HCT116 (cell line): ENCODE measurements at regions not wholly inside any gene's neighbourhood (a gene's known extent, or its start where the extent isn't known, plus 50 kb on each side); places are given as distances from the start of the nearest gene placed in this dataset.

Experiments
- ATAC-seq: fragments of 200-7000 bp; cut with Tn5 transposase; 2 replicates; pipeline ENCODE4 v1.9.1; 2020; ENCODE audit warnings: mild to moderate bottlenecking, moderate library complexity
- BruUV-seq: library from RNA; stranded (reverse); fragments of 400-500 nt; replicated peaks from 2 replicates; lab custom pipeline; 2021; lab: Mats Ljungman, UMichigan
- CTCF ChIA-PET: fragments of 300-600 bp; sonication (Branson Sonifier 250); formaldehyde crosslinking; loops from one replicate; lab custom pipeline; 2021; ENCODE audit warnings: antibody characterized with exemption; lab: Charles Lee
- POLR2A ChIA-PET: fragments of 300-600, 350-600 bp; sonication (Branson Sonifier 250); formaldehyde crosslinking; loops from one replicate; lab custom pipeline; 2021; ENCODE audit warnings: antibody characterized with exemption; lab: Charles Lee
- RAD21 ChIA-PET, 2 experiments: fragments of 300-600 bp; sonication (Branson Sonifier 250); formaldehyde crosslinking; loops; one replicate each; lab custom pipeline; 2023; ENCODE audit warnings: low total read pairs in 2 of 2; ENCODE audit not compliant: uncharacterized antibody in 2 of 2, unreplicated experiment in 2 of 2, low non-redundant PET in 1 of 2; lab: Charles Lee
- DNase-seq: peaks from one replicate; pipeline ENCODE4 v3.0.0-alpha.2; 2010; ENCODE audit warnings: low read depth, low spot score
- H2AFZ ChIP-seq: fragments of 200-600 bp; shearing (Covaris generic), sonication (generic); 2 replicates; pipeline ENCODE4 v1.6.1; 2017; ENCODE audit warnings: low read depth, mixed run types, mixed read lengths, antibody characterized with exemption, low read length; ENCODE audit not compliant: poor library complexity, severe bottlenecking
- H3K27ac ChIP-seq: 2 replicates; pipeline ENCODE4 v1.5.1; 2012; ENCODE audit warnings: low read depth, low read length
- H3K27me3 ChIP-seq: fragments of 200-600 bp; sonication (generic); 2 replicates; pipeline ENCODE4 v1.6.1; 2016; ENCODE audit warnings: mixed run types, low read length, mixed read lengths; ENCODE audit not compliant: insufficient read depth
- H3K36me3 ChIP-seq, 2 experiments: fragments of 200-500 bp in 1 of 2; fragments of 200-600 bp in 1 of 2; sonication (Bioruptor generic) in 1 of 2; sonication (generic) in 1 of 2; 2 replicates each; pipeline versions ENCODE4 v1.5.1 to v1.6.1; 2014 to 2016; ENCODE audit warnings: low read length in 2 of 2, inconsistent platforms in 1 of 2, mixed read lengths in 1 of 2, mixed run types in 1 of 2; ENCODE audit not compliant: insufficient read depth in 2 of 2, control insufficient read depth in 1 of 2
- H3K4me1 ChIP-seq, 2 experiments: fragments of 200-600 bp in 1 of 2; sonication (generic) in 1 of 2; 2 replicates each; pipeline versions ENCODE4 v1.5.1 to v1.6.1; 2012 to 2017; ENCODE audit warnings: low read length in 2 of 2, inconsistent platforms in 1 of 2, mild to moderate bottlenecking in 1 of 2, mixed read lengths in 1 of 2, mixed run types in 1 of 2, moderate library complexity in 1 of 2; ENCODE audit not compliant: insufficient read depth in 2 of 2, control insufficient read depth in 1 of 2
- H3K4me2 ChIP-seq: fragments of 200-600 bp; sonication (generic); 2 replicates; pipeline ENCODE4 v1.6.1; 2017; ENCODE audit warnings: mixed run types, low read length, mixed read lengths
- H3K4me3 ChIP-seq, 2 experiments: fragments of 200-600 bp in 1 of 2; sonication (generic) in 1 of 2; replicated peaks in 1 of 2; 2 replicates each; pipeline ENCODE4 v1.5.1; 2011 to 2016; ENCODE audit warnings: low read length in 2 of 2, control low read depth in 1 of 2, low read depth in 1 of 2, mild to moderate bottlenecking in 1 of 2, mixed read lengths in 1 of 2, mixed run types in 1 of 2
- H3K79me2 ChIP-seq: fragments of 200-600 bp; sonication (generic); 2 replicates; pipeline ENCODE4 v1.6.1; 2017; ENCODE audit warnings: mild to moderate bottlenecking, mixed run types, low read length, moderate library complexity, mixed read lengths; ENCODE audit not compliant: insufficient read depth
- H3K9ac ChIP-seq: fragments of 200-600 bp; sonication (generic); 2 replicates; pipeline ENCODE4 v1.6.1; 2016; ENCODE audit warnings: low read length, mixed read lengths
- H3K9me2 ChIP-seq: fragments of 200-600 bp; sonication (generic), shearing (Covaris generic); 2 replicates; pipeline ENCODE4 v1.6.1; 2017; ENCODE audit warnings: mixed run types, mild to moderate bottlenecking, moderate library complexity; ENCODE audit not compliant: insufficient read depth
- H3K9me3 ChIP-seq, 2 experiments: fragments of 200-500 bp in 1 of 2; fragments of 200-600 bp in 1 of 2; sonication (Bioruptor generic) in 1 of 2; sonication (generic) in 1 of 2; 2 replicates each; pipeline ENCODE4 v1.6.1; 2014 to 2017; ENCODE audit warnings: low read length in 2 of 2, mixed read lengths in 2 of 2, inconsistent platforms in 1 of 2, low read depth in 1 of 2, mild to moderate bottlenecking in 1 of 2, mixed run types in 1 of 2, moderate library complexity in 1 of 2; ENCODE audit not compliant: control insufficient read depth in 1 of 2, insufficient read depth in 1 of 2
- H4K20me1 ChIP-seq: fragments of 200-600 bp; sonication (generic), shearing (Covaris generic); 2 replicates; pipeline ENCODE4 v1.6.1; 2017; ENCODE audit warnings: mixed run types, mild to moderate bottlenecking, moderate library complexity; ENCODE audit not compliant: insufficient read depth
- ATF3 ChIP-seq: IDR thresholded peaks from 2 replicates; pipeline ENCODE4 v1.6.1; 2012
- CBX3 ChIP-seq: IDR thresholded peaks from 2 replicates; pipeline ENCODE4 v1.6.1; 2012; ENCODE audit warnings: low read depth
- CTCF ChIP-seq, 3 experiments: fragments of 200-600 bp in 1 of 3; sonication (generic) in 1 of 3; IDR thresholded peaks in 2 of 3; conservative IDR thresholded peaks in 1 of 3; 2 replicates each; pipeline ENCODE4 v1.5.1; 2012 to 2017; ENCODE audit warnings: low read depth in 2 of 3, low read length in 2 of 3, antibody characterized with exemption in 1 of 3, borderline replicate concordance in 1 of 3, control low read depth in 1 of 3, mild to moderate bottlenecking in 1 of 3, mixed read lengths in 1 of 3, mixed run types in 1 of 3, moderate library complexity in 1 of 3; ENCODE audit not compliant: insufficient read depth in 1 of 3
- EGR1 ChIP-seq: IDR thresholded peaks from 2 replicates; pipeline ENCODE4 v1.6.1; 2012; ENCODE audit warnings: low read depth
- ELF1 ChIP-seq: IDR thresholded peaks from 2 replicates; pipeline ENCODE4 v1.6.1; 2012; ENCODE audit warnings: low read depth, borderline replicate concordance
- EZH2phosphoT487 ChIP-seq: fragments of 200-600 bp; IDR thresholded peaks from 2 replicates; pipeline ENCODE4 v1.6.1; 2018; ENCODE audit warnings: antibody characterized with exemption, borderline replicate concordance
- FOSL1 ChIP-seq: IDR thresholded peaks from 2 replicates; pipeline ENCODE4 v1.6.1; 2012; ENCODE audit warnings: low read depth
- POLR2A ChIP-seq: IDR thresholded peaks from 2 replicates; pipeline ENCODE4 v1.7.0; 2011; ENCODE audit warnings: borderline replicate concordance; ENCODE audit not compliant: insufficient read depth, insufficient read length; ENCODE audit errors: extremely low read depth
- POLR2AphosphoS5 ChIP-seq: IDR thresholded peaks from 2 replicates; pipeline ENCODE4 v1.6.1; 2011; ENCODE audit warnings: mild to moderate bottlenecking, low read depth, low read length, moderate library complexity
- SRF ChIP-seq: IDR thresholded peaks from 2 replicates; pipeline ENCODE4 v1.6.1; 2012; ENCODE audit warnings: low read depth
- YY1 ChIP-seq: IDR thresholded peaks from 2 replicates; pipeline ENCODE4 v1.6.1; 2011; ENCODE audit warnings: low read length, low read depth, moderate library complexity, mild to moderate bottlenecking; ENCODE audit not compliant: insufficient replicate concordance; ENCODE audit errors: extremely low read depth
- ZBTB33 ChIP-seq: IDR thresholded peaks from 2 replicates; pipeline ENCODE4 v1.6.1; 2011; ENCODE audit warnings: mild to moderate bottlenecking, low read length, moderate library complexity; ENCODE audit not compliant: insufficient replicate concordance; ENCODE audit errors: extremely low read depth
- ZFX ChIP-seq: fragments of 450-650 bp; IDR thresholded peaks from 2 replicates; pipeline ENCODE4 v1.6.1; 2017
- ZNF274 ChIP-seq: fragments of 200-500 bp; sonication (Bioruptor generic); IDR thresholded peaks from 2 replicates; pipeline ENCODE4 v1.6.1; 2014; ENCODE audit warnings: mild to moderate bottlenecking, low read depth, low read length, inconsistent platforms
- intact Hi-C: fragments of 100-400 bp; cut with micrococcal nuclease; formaldehyde crosslinking; loops from 2 replicates; pipeline ENCODE4 v1.10.0; 2022

GRCh38 chr16:64543031-64543430, 578.8 kb downstream of the CDH11 start:
- H3K9ac ChIP-seq = no peak overlapping the region
- no peaks in the 10 kb centered on the region for H3K36me3 ChIP-seq
- DNase-seq (no peak), ATAC-seq (no peak)
- TF ChIP-seq CBX3 (no peak), YY1 (no peak), EZH2phosphoT487 (no peak), EGR1 (no peak), ELF1 (no peak), POLR2A (no peak), ZNF274 (no peak), SRF (no peak), CTCF (IDR thresholded peaks at IDR 0.05 in 2 of 3, conservative IDR thresholded peaks at IDR 0.05 in 1 of 3; ENCODE audit: borderline replicate concordance in 1 of 3, insufficient read depth in 1 of 3, low read depth in 2 of 3, low read length in 2 of 3) (no peak), ZFX (no peak), FOSL1 (no peak), ATF3 (no peak), POLR2AphosphoS5 (no peak), ZBTB33 (no peak)
- ChIA-PET CTCF (no interaction called here), POLR2A (no interaction called here), RAD21 (no interaction called here)
- H3K27me3 ChIP-seq = no peaks in the 10 kb centered on the region
- H3K79me2 ChIP-seq = no peaks in the 10 kb centered on the region
- no peak overlapping the region for H2AFZ ChIP-seq
- H3K27ac ChIP-seq = no peak overlapping the region
- no TSS peak for BruUV-seq
- H3K9me2 ChIP-seq = no peaks in the 10 kb centered on the region
- no peak overlapping the region for H3K4me3 ChIP-seq
- no peak overlapping the region for H3K4me2 ChIP-seq
- intact Hi-C loops = no loop called here
- H3K9me3 ChIP-seq = peaks cover 13 to 23% of the 10 kb centered on the region in 2 experiments; a peak in 2 of 4 replicates
- H4K20me1 ChIP-seq = no peaks in the 10 kb centered on the region
- H3K4me1 ChIP-seq = no peaks in the 10 kb centered on the region
